Hepatocyte (in vitro differentiated cells): ENCODE measurements at regions not wholly inside any gene's neighbourhood (a gene's known extent, or its start where the extent isn't known, plus 50 kb on each side); places are given as distances from the start of the nearest gene placed in this dataset.
"Not testable (repeated sequence)": the region's sequence is repeated elsewhere in the genome, so short reads cannot be mapped to it uniquely, and the experiment has no call there.

Source experiments
- DNase-seq: peaks from one replicate; pipeline ENCODE4 v3.0.0-alpha.2; 2016; ENCODE audit warnings: low spot score
- H2AFZ ChIP-seq: fragments of 200-600 bp; sonication (generic); 2 replicates; pipeline ENCODE4 v1.6.0; 2016; ENCODE audit warnings: antibody characterized with exemption, mild to moderate bottlenecking
- H3K27ac ChIP-seq: fragments of 200-600 bp; sonication (generic); 2 replicates; pipeline ENCODE4 v1.5.1; 2016; ENCODE audit warnings: mild to moderate bottlenecking
- H3K27me3 ChIP-seq: fragments of 200-600 bp; sonication (generic); 2 replicates; pipeline ENCODE4 v1.6.1; 2016
- H3K36me3 ChIP-seq: fragments of 200-600 bp; sonication (generic); replicated peaks from 2 replicates; pipeline ENCODE4 v1.5.1; 2016; ENCODE audit warnings: low read depth; ENCODE audit not compliant: insufficient read depth
- H3K4me1 ChIP-seq: fragments of 200-600 bp; sonication (generic); 2 replicates; pipeline ENCODE4 v1.5.1; 2016; ENCODE audit warnings: mild to moderate bottlenecking, moderate library complexity; ENCODE audit not compliant: insufficient read depth
- H3K4me2 ChIP-seq: fragments of 200-600 bp; sonication (generic); 2 replicates; pipeline ENCODE4 v1.6.0; 2016
- H3K4me3 ChIP-seq: fragments of 200-600 bp; sonication (generic); 2 replicates; pipeline ENCODE4 v1.5.1; 2016; ENCODE audit warnings: mild to moderate bottlenecking
- H3K79me2 ChIP-seq: fragments of 200-600 bp; sonication (generic); 2 replicates; pipeline ENCODE4 v1.6.0; 2017; ENCODE audit warnings: mild to moderate bottlenecking
- H3K9me2 ChIP-seq: fragments of 200-600 bp; sonication (generic); replicated peaks from 2 replicates; pipeline ENCODE4 v1.6.0; 2017; ENCODE audit warnings: mild to moderate bottlenecking; ENCODE audit not compliant: insufficient read depth
- H3K9me3 ChIP-seq: fragments of 200-600 bp; sonication (generic); 2 replicates; pipeline ENCODE4 v1.5.1; 2016; ENCODE audit warnings: low read depth, mild to moderate bottlenecking
- H4K20me1 ChIP-seq: fragments of 200-600 bp; sonication (generic); 2 replicates; pipeline ENCODE4 v1.6.0; 2016; ENCODE audit warnings: mild to moderate bottlenecking; ENCODE audit not compliant: insufficient read depth, poor library complexity, severe bottlenecking
- CTCF ChIP-seq: fragments of 200-600 bp; sonication (generic); IDR thresholded peaks from 2 replicates; pipeline ENCODE4 v1.5.1; 2016; ENCODE audit warnings: antibody characterized with exemption, mild to moderate bottlenecking; ENCODE audit not compliant: poor library complexity
- EZH2 ChIP-seq: fragments of 200-600 bp; sonication (generic); IDR thresholded peaks from 2 replicates; pipeline ENCODE4 v1.6.1; 2016; ENCODE audit warnings: antibody characterized with exemption, mild to moderate bottlenecking, borderline replicate concordance
- EZH2phosphoT487 ChIP-seq: fragments of 200-600 bp; sonication (generic); IDR thresholded peaks from one replicate; pipeline ENCODE4 v1.6.1; 2018; ENCODE audit warnings: antibody characterized with exemption, mild to moderate bottlenecking, low read depth, moderate library complexity; ENCODE audit not compliant: unreplicated experiment, severe bottlenecking
- WGBS: methylation state at CpG from one replicate; pipeline ENCODE4 v1.1.6; 2016; ENCODE audit warnings: low lambda C conversion rate; ENCODE audit errors: missing lambda C conversion rate; 5-methylcytosine and 5-hydroxymethylcytosine counted together

GRCh38 chr7:53624356-53624755 is 588.9 kb downstream of the POM121L12 start:
- no peak for DNase-seq
- no peaks in the 10 kb centered on the region for H4K20me1 ChIP-seq
- no peak for TF ChIP-seq EZH2phosphoT487
- TF ChIP-seq EZH2 = no peak
- no peak for TF ChIP-seq CTCF
- no peak overlapping the region for H2AFZ ChIP-seq
- H3K4me3 ChIP-seq = no peak overlapping the region
- WGBS = 87% methylated on average over 4 of the region's 4 CpGs
- H3K4me1 ChIP-seq = no peaks in the 10 kb centered on the region
- no peaks in the 10 kb centered on the region for H3K9me2 ChIP-seq
- H3K27me3 ChIP-seq = no peaks in the 10 kb centered on the region
- H3K27ac ChIP-seq = no peak overlapping the region
- H3K4me2 ChIP-seq = no peak overlapping the region
- H3K79me2 ChIP-seq = no peaks in the 10 kb centered on the region
- no peaks in the 10 kb centered on the region for H3K36me3 ChIP-seq
- no peaks in the 10 kb centered on the region for H3K9me3 ChIP-seq

GRCh38 chr7:53628775-53629174 is 593.3 kb downstream of the POM121L12 start:
- Histone ChIP-seq H3K4me1 (no peaks in the 10 kb centered on the region), H3K9me2 (no peaks in the 10 kb centered on the region), H4K20me1 (no peaks in the 10 kb centered on the region), H3K9me3 (no peaks in the 10 kb centered on the region), H3K36me3 (no peaks in the 10 kb centered on the region), H3K27ac (no peak overlapping the region), H3K79me2 (no peaks in the 10 kb centered on the region), H3K4me3 (no peak overlapping the region), H3K27me3 (no peaks in the 10 kb centered on the region), H2AFZ (no peak overlapping the region), H3K4me2 (no peak overlapping the region)
- TF ChIP-seq EZH2 = no peak
- no peak for TF ChIP-seq CTCF
- no peak for TF ChIP-seq EZH2phosphoT487
- DNase-seq = no peak
- 92% methylated on average over 6 of the region's 6 CpGs for WGBS

GRCh38 chr7:53635251-53635650 is 599.8 kb downstream of the POM121L12 start:
- H3K4me2 ChIP-seq, H4K20me1 ChIP-seq, H3K27me3 ChIP-seq, H3K4me3 ChIP-seq, H3K36me3 ChIP-seq, H3K9me2 ChIP-seq, DNase-seq, H3K79me2 ChIP-seq, H3K9me3 ChIP-seq, H3K27ac ChIP-seq, H2AFZ ChIP-seq, H3K4me1 ChIP-seq: not testable (repeated sequence)
- WGBS = 89% methylated on average over 5 of the region's 5 CpGs

- TF ChIP-seq EZH2 (no peak), CTCF (no peak), EZH2phosphoT487 (no peak)
- Histone ChIP-seq H2AFZ (no peak overlapping the region), H3K9me2 (no peaks in the 10 kb centered on the region), H3K9me3 (no peaks in the 10 kb centered on the region), H3K4me3 (no peak overlapping the region), H3K4me1 (peaks cover 3% of the 10 kb centered on the region), H3K4me2 (no peak overlapping the region), H3K79me2 (no peaks in the 10 kb centered on the region), H3K27me3 (no peaks in the 10 kb centered on the region), H3K27ac (no peak overlapping the region), H3K36me3 (no peaks in the 10 kb centered on the region), H4K20me1 (no peaks in the 10 kb centered on the region)
- no peak for DNase-seq
These were observed 603.1 kb downstream of the POM121L12 start for GRCh38 chr7:53638517-53638916.
